ENCODE measurements at regions not wholly inside any gene's neighbourhood (a gene's known extent, or its start where the extent isn't known, plus 50 kb on each side); places are given as distances from the start of the nearest gene placed in this dataset.

DNA sequence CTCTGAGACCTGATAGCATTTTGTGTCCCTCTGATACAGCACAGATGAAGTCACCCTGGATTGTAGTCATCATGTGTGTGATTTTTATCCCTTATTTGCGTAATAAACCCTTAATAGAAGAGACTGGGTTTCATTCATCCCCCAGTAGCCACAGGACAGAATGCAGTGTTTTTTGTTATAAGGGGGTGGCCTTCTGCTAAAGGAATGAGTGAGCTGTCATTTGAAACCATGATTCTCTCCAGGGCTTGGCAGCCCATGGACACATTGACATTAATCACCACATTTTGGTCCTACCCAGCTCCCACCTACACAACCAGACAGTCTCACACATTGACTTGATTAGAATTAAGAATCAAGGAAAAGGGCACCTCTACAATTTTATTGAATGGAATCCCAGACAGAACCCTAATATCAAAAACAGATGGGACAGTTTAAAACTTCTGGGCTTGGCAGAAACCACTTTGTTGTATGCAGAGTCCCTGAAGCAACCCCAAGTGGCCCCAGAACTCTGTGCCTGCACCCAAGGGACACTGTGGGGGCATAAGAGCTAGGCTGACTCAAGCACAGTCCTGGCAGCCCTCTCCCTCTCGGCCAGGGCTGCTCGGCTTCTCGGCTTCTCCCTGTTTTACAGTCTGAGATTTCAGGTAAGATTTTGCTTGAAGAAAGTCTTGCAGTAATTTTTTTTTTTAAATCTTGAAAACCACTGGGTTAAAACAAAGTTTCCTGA, 254.0 kb upstream of the SLC14A2 start:
- in situ Hi-C loops (cut with HindIII; ENCODE audit: low pct_unique_long_range_greater_than_20kb, low sequenced_read_pairs) (no loop called here), intact Hi-C loops (cut with micrococcal nuclease; ENCODE audit: unreplicated experiment) (no loop called here)
- no TSS peak for BruUV-seq (replicated peaks)
- Histone ChIP-seq H3K9me3 (ENCODE audit: control insufficient read depth, insufficient read depth, low read depth, low read length) (no peaks in the 10 kb centered on the region), H3K36me3 (ENCODE audit: control insufficient read depth, insufficient read depth, low read length) (no peaks in the 10 kb centered on the region), H3K27ac (ENCODE audit: low read length) (no peak overlapping the region), H3K4me3 (ENCODE audit: low read depth in 2 of 2, low read length in 2 of 2) (no peak overlapping the region), H3K27me3 (ENCODE audit: control insufficient read depth, insufficient read depth, low read length) (no peaks in the 10 kb centered on the region), H3K4me1 (ENCODE audit: control insufficient read depth, insufficient read depth, low read length) (no peaks in the 10 kb centered on the region)
- DNase-seq (ENCODE audit: low read depth, low spot score) (no peak), ATAC-seq (no peak)
- TF ChIP-seq, protein P1, sequence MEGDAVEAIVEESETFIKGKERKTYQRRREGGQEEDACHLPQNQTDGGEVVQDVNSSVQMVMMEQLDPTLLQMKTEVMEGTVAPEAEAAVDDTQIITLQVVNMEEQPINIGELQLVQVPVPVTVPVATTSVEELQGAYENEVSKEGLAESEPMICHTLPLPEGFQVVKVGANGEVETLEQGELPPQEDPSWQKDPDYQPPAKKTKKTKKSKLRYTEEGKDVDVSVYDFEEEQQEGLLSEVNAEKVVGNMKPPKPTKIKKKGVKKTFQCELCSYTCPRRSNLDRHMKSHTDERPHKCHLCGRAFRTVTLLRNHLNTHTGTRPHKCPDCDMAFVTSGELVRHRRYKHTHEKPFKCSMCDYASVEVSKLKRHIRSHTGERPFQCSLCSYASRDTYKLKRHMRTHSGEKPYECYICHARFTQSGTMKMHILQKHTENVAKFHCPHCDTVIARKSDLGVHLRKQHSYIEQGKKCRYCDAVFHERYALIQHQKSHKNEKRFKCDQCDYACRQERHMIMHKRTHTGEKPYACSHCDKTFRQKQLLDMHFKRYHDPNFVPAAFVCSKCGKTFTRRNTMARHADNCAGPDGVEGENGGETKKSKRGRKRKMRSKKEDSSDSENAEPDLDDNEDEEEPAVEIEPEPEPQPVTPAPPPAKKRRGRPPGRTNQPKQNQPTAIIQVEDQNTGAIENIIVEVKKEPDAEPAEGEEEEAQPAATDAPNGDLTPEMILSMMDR (IDR thresholded peaks at IDR 0.05) = no peak
- no peak for TF ChIP-seq TCF7L2 (IDR thresholded peaks at IDR 0.05; ENCODE audit: low read depth, low read length)
- CTCF ChIA-PET = no interaction called here
- POLR2A ChIA-PET = no interaction called here

DNA sequence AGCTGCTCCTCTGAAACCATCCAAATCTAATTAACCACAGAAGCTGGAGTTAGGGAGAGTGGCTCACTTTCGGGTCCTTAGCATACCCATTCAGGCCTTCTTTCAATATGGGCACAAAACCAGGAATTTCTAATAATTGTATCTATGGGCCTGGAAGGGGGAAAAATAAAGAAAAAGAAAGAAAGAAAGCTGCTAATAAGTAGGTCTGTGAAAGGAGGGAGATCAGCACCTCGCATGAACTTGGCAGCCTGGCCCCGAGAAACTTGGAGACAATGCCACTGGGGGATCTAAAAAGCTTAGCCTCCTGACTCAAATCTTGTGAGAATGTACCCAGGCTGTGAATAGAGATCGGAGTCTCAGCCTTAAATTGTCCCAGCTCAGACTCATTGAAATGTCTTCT, 252.1 kb upstream of the SLC14A2 start:
- Histone ChIP-seq H3K4me3 (ENCODE audit: low read depth in 2 of 2, low read length in 2 of 2) (no peak overlapping the region), H3K27me3 (ENCODE audit: control insufficient read depth, insufficient read depth, low read length) (no peaks in the 10 kb centered on the region), H3K9me3 (ENCODE audit: control insufficient read depth, insufficient read depth, low read depth, low read length) (no peaks in the 10 kb centered on the region), H3K27ac (ENCODE audit: low read length) (no peak overlapping the region), H3K36me3 (ENCODE audit: control insufficient read depth, insufficient read depth, low read length) (no peaks in the 10 kb centered on the region), H3K4me1 (ENCODE audit: control insufficient read depth, insufficient read depth, low read length) (no peaks in the 10 kb centered on the region)
- ChIA-PET POLR2A (no interaction called here), CTCF (no interaction called here)
- TF ChIP-seq, protein P1 (IDR thresholded peaks at IDR 0.05) = no peak
- no peak for TF ChIP-seq TCF7L2 (IDR thresholded peaks at IDR 0.05; ENCODE audit: low read depth, low read length)
- no peak for TF ChIP-seq SIN3A (IDR thresholded peaks at IDR 0.05; ENCODE audit: borderline replicate concordance, insufficient read depth, low read depth, low read length)
- TF ChIP-seq, protein P2, sequence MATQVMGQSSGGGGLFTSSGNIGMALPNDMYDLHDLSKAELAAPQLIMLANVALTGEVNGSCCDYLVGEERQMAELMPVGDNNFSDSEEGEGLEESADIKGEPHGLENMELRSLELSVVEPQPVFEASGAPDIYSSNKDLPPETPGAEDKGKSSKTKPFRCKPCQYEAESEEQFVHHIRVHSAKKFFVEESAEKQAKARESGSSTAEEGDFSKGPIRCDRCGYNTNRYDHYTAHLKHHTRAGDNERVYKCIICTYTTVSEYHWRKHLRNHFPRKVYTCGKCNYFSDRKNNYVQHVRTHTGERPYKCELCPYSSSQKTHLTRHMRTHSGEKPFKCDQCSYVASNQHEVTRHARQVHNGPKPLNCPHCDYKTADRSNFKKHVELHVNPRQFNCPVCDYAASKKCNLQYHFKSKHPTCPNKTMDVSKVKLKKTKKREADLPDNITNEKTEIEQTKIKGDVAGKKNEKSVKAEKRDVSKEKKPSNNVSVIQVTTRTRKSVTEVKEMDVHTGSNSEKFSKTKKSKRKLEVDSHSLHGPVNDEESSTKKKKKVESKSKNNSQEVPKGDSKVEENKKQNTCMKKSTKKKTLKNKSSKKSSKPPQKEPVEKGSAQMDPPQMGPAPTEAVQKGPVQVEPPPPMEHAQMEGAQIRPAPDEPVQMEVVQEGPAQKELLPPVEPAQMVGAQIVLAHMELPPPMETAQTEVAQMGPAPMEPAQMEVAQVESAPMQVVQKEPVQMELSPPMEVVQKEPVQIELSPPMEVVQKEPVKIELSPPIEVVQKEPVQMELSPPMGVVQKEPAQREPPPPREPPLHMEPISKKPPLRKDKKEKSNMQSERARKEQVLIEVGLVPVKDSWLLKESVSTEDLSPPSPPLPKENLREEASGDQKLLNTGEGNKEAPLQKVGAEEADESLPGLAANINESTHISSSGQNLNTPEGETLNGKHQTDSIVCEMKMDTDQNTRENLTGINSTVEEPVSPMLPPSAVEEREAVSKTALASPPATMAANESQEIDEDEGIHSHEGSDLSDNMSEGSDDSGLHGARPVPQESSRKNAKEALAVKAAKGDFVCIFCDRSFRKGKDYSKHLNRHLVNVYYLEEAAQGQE (IDR thresholded peaks at IDR 0.05; ENCODE audit: insufficient read depth in 1 of 2, low read depth in 2 of 2, low read length in 1 of 2) = no peak
- no peak for TF ChIP-seq POLR2AphosphoS5 (IDR thresholded peaks at IDR 0.05; ENCODE audit: low read depth, low read length)
- ATAC-seq = no peak
- in situ Hi-C loops (cut with HindIII; ENCODE audit: low pct_unique_long_range_greater_than_20kb, low sequenced_read_pairs) = no loop called here
- DNase-seq (ENCODE audit: low read depth, low spot score) = no peak
- intact Hi-C loops (cut with micrococcal nuclease; ENCODE audit: unreplicated experiment) = no loop called here
- no TSS peak for BruUV-seq (replicated peaks)

Measured in Panc1 (cell line).